Hematopoietic multipotent progenitor cell treated with erythropoietin and hydrocortisone succinate and interleukin-3 and kit ligand, for 15 days (in vitro differentiated cells): ENCODE measurements at regions not wholly inside any gene's neighbourhood (a gene's known extent, or its start where the extent isn't known, plus 50 kb on each side); places are given as distances from the start of the nearest gene placed in this dataset.
A peak's percentile ranks its signal among the peaks of the same experiment; 100 is the strongest.
"Not testable (repeated sequence)": the region's sequence is repeated elsewhere in the genome, so short reads cannot be mapped to it uniquely, and the experiment has no call there.

Source experiments
- DNase-seq: peaks from one replicate; pipeline ENCODE4 v3.0.0-alpha.2; 2015; ENCODE audit warnings: low spot score

GRCh38 chr12:127081058-127081457 is 1185.9 kb upstream of the TMEM132C start:
- no peak for DNase-seq

GRCh38 chr12:127083008-127083949 is 1183.7 kb upstream of the TMEM132C start:
- DNase-seq, result peak; percentile 78

- no peak for DNase-seq
Observed at GRCh38 chr12:127101076-127101475, 1165.9 kb upstream of the TMEM132C start.

- no peak for DNase-seq
Observed at GRCh38 chr12:127106041-127106440, 1160.9 kb upstream of the TMEM132C start.

- DNase-seq, result no peak
Observed at GRCh38 chr12:127106697-127107096, 1160.3 kb upstream of the TMEM132C start.

- DNase-seq, result no peak
Observed at GRCh38 chr12:127107744-127108143, 1159.2 kb upstream of the TMEM132C start.

GRCh38 chr12:127108360-127109215 is 1158.4 kb upstream of the TMEM132C start:
- DNase-seq, result no peak

- no peak for DNase-seq
Observed at GRCh38 chr12:127113945-127114344, 1153.0 kb upstream of the TMEM132C start.

GRCh38 chr12:127115468-127116035 is 1151.4 kb upstream of the TMEM132C start:
- no peak for DNase-seq

GRCh38 chr12:127118251-127118650 is 1148.7 kb upstream of the TMEM132C start:
- no peak for DNase-seq

GRCh38 chr12:127119600-127120140 is 1147.3 kb upstream of the TMEM132C start:
- no peak for DNase-seq

GRCh38 chr12:127120851-127121250 is 1146.1 kb upstream of the TMEM132C start:
- no peak for DNase-seq

GRCh38 chr12:127121494-127122084 is 1145.4 kb upstream of the TMEM132C start:
- DNase-seq, result no peak

GRCh38 chr12:127125607-127126259 is 1141.2 kb upstream of the TMEM132C start:
- no peak for DNase-seq

- no peak for DNase-seq
Observed at GRCh38 chr12:127126260-127126628, 1140.7 kb upstream of the TMEM132C start.

- DNase-seq, result no peak
Observed at GRCh38 chr12:127127897-127128296, 1139.1 kb upstream of the TMEM132C start.

GRCh38 chr12:127130506-127131124 is 1136.4 kb upstream of the TMEM132C start:
- no peak for DNase-seq

- no peak for DNase-seq
Observed at GRCh38 chr12:127133675-127134335, 1133.2 kb upstream of the TMEM132C start.

- DNase-seq, result not testable (repeated sequence)
Observed at GRCh38 chr12:127140864-127141484, 1126.0 kb upstream of the TMEM132C start.

- DNase-seq, result no peak
Observed at GRCh38 chr12:127143020-127143419, 1124.0 kb upstream of the TMEM132C start.
